Esophagus muscularis mucosa (tissue), 4 donors: ENCODE measurements at regions not wholly inside any gene's neighbourhood (a gene's known extent, or its start where the extent isn't known, plus 50 kb on each side); places are given as distances from the start of the nearest gene placed in this dataset.

Experiments used
- CTCF ChIP-seq, 3 experiments: fragments of 200-600 bp in 2 of 3; fragments of 450-650 bp in 1 of 3; sonication (generic) in 2 of 3; IDR thresholded peaks; one replicate each; pipeline ENCODE4 v1.5.1; 2017 to 2019; ENCODE audit warnings: antibody characterized with exemption in 3 of 3, mild to moderate bottlenecking in 2 of 3, moderate library complexity in 1 of 3
- EP300 ChIP-seq: sonication (generic); formaldehyde crosslinking; IDR thresholded peaks from one replicate; pipeline ENCODE4 v1.6.1; 2017; ENCODE audit warnings: antibody characterized with exemption
- POLR2A ChIP-seq: fragments of 450-650 bp; IDR thresholded peaks from one replicate; pipeline ENCODE4 v1.6.1; 2017; ENCODE audit warnings: antibody characterized with exemption, moderate library complexity, mild to moderate bottlenecking, low read depth
- POLR2AphosphoS5 ChIP-seq, 2 donors: sonication (generic); formaldehyde crosslinking; IDR thresholded peaks; one replicate each; pipeline ENCODE4 v1.6.1; 2017; ENCODE audit warnings: antibody characterized with exemption in 2 of 2

GRCh38 chr16:55388131-55388862, 64.3 kb downstream of the IRX6 start:
- TF ChIP-seq CTCF (IDR thresholded peaks at IDR 0.05) (no peak), POLR2A (no peak), POLR2AphosphoS5 (IDR thresholded peaks at IDR 0.05) (no peak), EP300 (no peak)
